ENCODE measurements at regions not wholly inside any gene's neighbourhood (a gene's known extent, or its start where the extent isn't known, plus 50 kb on each side); places are given as distances from the start of the nearest gene placed in this dataset.
"Not testable (repeated sequence)": the region's sequence is repeated elsewhere in the genome, so short reads cannot be mapped to it uniquely, and the experiment has no call there.

DNA sequence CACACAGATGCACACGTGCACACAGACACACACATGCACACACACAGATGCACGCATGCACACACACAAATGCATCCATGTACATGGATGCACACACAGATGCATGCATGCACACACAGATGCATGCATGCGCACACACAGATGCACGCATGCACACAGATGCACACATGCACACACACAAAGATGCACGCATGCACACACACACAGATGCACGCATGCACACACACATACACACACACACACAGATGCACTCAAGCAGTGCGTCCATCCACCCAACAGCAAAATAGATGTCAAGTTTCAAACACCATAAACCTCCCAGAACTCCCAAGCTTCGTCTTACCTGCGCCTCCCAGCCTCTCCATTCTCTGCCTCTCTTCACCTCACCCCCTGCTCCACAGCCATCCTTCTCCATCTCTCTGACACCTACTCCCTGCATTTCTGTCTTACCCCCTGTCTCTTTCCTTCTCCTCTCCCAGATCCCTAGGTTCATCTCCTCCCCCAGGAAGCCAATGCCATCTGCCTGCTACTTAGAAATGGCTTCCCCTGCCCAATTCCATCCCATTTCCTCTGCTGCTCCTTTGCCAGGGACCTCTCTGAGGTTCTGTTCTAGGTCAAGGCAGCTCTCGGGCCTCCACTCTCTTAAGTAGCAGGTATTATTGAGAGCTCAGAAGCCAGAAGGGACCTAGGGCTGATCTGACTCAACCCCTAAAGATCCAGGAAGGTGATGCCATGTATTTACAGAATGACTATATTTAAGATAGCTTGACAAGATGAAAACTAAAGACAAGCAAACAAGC lies 297.2 kb downstream of the MED10 start:
- no peaks in the 10 kb centered on the region for H3K9me3 ChIP-seq (ENCODE audit: control insufficient read depth in 2 of 2, insufficient read depth in 1 of 2, low read depth in 1 of 2, low read length in 1 of 2)
- FAIRE-seq (no peak), DNase-seq (no peak)
- no peak overlapping the region for H3K4me3 ChIP-seq (ENCODE audit: low read depth in 1 of 3, low read length in 3 of 3)
- H3K4me1 ChIP-seq (ENCODE audit: control insufficient read depth in 3 of 3, insufficient read depth in 2 of 3, low read depth in 1 of 3, low read length in 2 of 3): no peaks in the 10 kb centered on the region
- H3K27ac ChIP-seq (ENCODE audit: low read depth in 1 of 3, low read length in 2 of 3): no peak overlapping the region
- WGBS, 3 donors: 92 to 94% (median 93%) methylated on average over 10 of the region's 10 CpGs
- H3K36me3 ChIP-seq (ENCODE audit: control insufficient read depth in 3 of 3, insufficient read depth in 2 of 3, low read depth in 1 of 3, low read length in 3 of 3): no peaks in the 10 kb centered on the region
- H3K27me3 ChIP-seq (ENCODE audit: control insufficient read depth in 3 of 3, insufficient read depth in 3 of 3, low read length in 3 of 3): no peaks in the 10 kb centered on the region

- FAIRE-seq (no peak), DNase-seq (no peak)
- Histone ChIP-seq H3K27me3 (ENCODE audit: control insufficient read depth in 3 of 3, insufficient read depth in 3 of 3, low read length in 3 of 3) (no peaks in the 10 kb centered on the region), H3K9me3 (ENCODE audit: control insufficient read depth in 2 of 2, insufficient read depth in 1 of 2, low read depth in 1 of 2, low read length in 1 of 2) (no peaks in the 10 kb centered on the region), H3K4me1 (ENCODE audit: control insufficient read depth in 3 of 3, insufficient read depth in 2 of 3, low read depth in 1 of 3, low read length in 2 of 3) (no peaks in the 10 kb centered on the region), H3K36me3 (ENCODE audit: control insufficient read depth in 3 of 3, insufficient read depth in 2 of 3, low read depth in 1 of 3, low read length in 3 of 3) (no peaks in the 10 kb centered on the region), H3K4me3 (ENCODE audit: low read depth in 1 of 3, low read length in 3 of 3) (no peak overlapping the region), H3K27ac (ENCODE audit: low read depth in 1 of 3, low read length in 2 of 3) (no peak overlapping the region)
- WGBS, 3 donors: 84 to 88% (median 84%) methylated on average over 7 of the region's 7 CpGs
These were observed 297.9 kb downstream of the MED10 start for GRCh38 chr5:6080436-6080835.

- 78 to 80% (median 79%) methylated on average over 5 of the region's 5 CpGs for WGBS, 3 donors
- FAIRE-seq (no peak), DNase-seq (no peak)
- H3K27me3 ChIP-seq (ENCODE audit: control insufficient read depth in 3 of 3, insufficient read depth in 3 of 3, low read length in 3 of 3): no peaks in the 10 kb centered on the region
- H3K4me3 ChIP-seq (ENCODE audit: low read depth in 1 of 3, low read length in 3 of 3): no peak overlapping the region
- H3K9me3 ChIP-seq (ENCODE audit: control insufficient read depth in 2 of 2, insufficient read depth in 1 of 2, low read depth in 1 of 2, low read length in 1 of 2): no peaks in the 10 kb centered on the region
- H3K27ac ChIP-seq (ENCODE audit: low read depth in 1 of 3, low read length in 2 of 3): no peak overlapping the region
- H3K36me3 ChIP-seq (ENCODE audit: control insufficient read depth in 3 of 3, insufficient read depth in 2 of 3, low read depth in 1 of 3, low read length in 3 of 3): no peaks in the 10 kb centered on the region
- no peaks in the 10 kb centered on the region for H3K4me1 ChIP-seq (ENCODE audit: control insufficient read depth in 3 of 3, insufficient read depth in 2 of 3, low read depth in 1 of 3, low read length in 2 of 3)
These were observed 299.5 kb downstream of the MED10 start for GRCh38 chr5:6078881-6079280.

- no peak for FAIRE-seq
- no peaks in the 10 kb centered on the region for H3K9me3 ChIP-seq (ENCODE audit: control insufficient read depth in 2 of 2, insufficient read depth in 1 of 2, low read depth in 1 of 2, low read length in 1 of 2)
- DNase-seq: no peak
- WGBS, 3 donors: 68 to 76% (median 71%) methylated on average over 7 of the region's 7 CpGs
- H3K27ac ChIP-seq (ENCODE audit: low read depth in 1 of 3, low read length in 2 of 3): no peak overlapping the region
- no peaks in the 10 kb centered on the region for H3K27me3 ChIP-seq (ENCODE audit: control insufficient read depth in 3 of 3, insufficient read depth in 3 of 3, low read length in 3 of 3)
- H3K36me3 ChIP-seq (ENCODE audit: control insufficient read depth in 3 of 3, insufficient read depth in 2 of 3, low read depth in 1 of 3, low read length in 3 of 3): no peaks in the 10 kb centered on the region
- no peaks in the 10 kb centered on the region for H3K4me1 ChIP-seq (ENCODE audit: control insufficient read depth in 3 of 3, insufficient read depth in 2 of 3, low read depth in 1 of 3, low read length in 2 of 3)
- H3K4me3 ChIP-seq (ENCODE audit: low read depth in 1 of 3, low read length in 3 of 3): no peak overlapping the region
These were observed 301.8 kb downstream of the MED10 start for GRCh38 chr5:6076341-6077239.

GRCh38 chr5:6072488-6072887 lies 305.9 kb downstream of the MED10 start:
- FAIRE-seq; H3K27me3 ChIP-seq (ENCODE audit: control insufficient read depth in 3 of 3, insufficient read depth in 3 of 3, low read length in 3 of 3): not testable (repeated sequence)
- WGBS, 3 donors: 77 to 88% (median 80%) methylated on average over 4 of the region's 4 CpGs

GRCh38 chr5:6069496-6070185 lies 308.7 kb downstream of the MED10 start:
- FAIRE-seq: no peak

More at GRCh38 chr5:6072488-6072887, 305.9 kb downstream of the MED10 start:
- not testable (repeated sequence) for H3K4me3 ChIP-seq (ENCODE audit: low read depth in 1 of 3, low read length in 3 of 3); H3K36me3 ChIP-seq (ENCODE audit: control insufficient read depth in 3 of 3, insufficient read depth in 2 of 3, low read depth in 1 of 3, low read length in 3 of 3); H3K4me1 ChIP-seq (ENCODE audit: control insufficient read depth in 3 of 3, insufficient read depth in 2 of 3, low read depth in 1 of 3, low read length in 2 of 3); H3K27ac ChIP-seq (ENCODE audit: low read depth in 1 of 3, low read length in 2 of 3); H3K9me3 ChIP-seq (ENCODE audit: control insufficient read depth in 2 of 2, insufficient read depth in 1 of 2, low read depth in 1 of 2, low read length in 1 of 2); DNase-seq

GRCh38 chr5:6066016-6066415 lies 312.3 kb downstream of the MED10 start:
- 73 to 92% (median 76%) methylated on average over 1 of the region's 1 CpG for WGBS, 3 donors
- Histone ChIP-seq H3K36me3 (ENCODE audit: control insufficient read depth in 3 of 3, insufficient read depth in 2 of 3, low read depth in 1 of 3, low read length in 3 of 3) (no peaks in the 10 kb centered on the region), H3K4me3 (ENCODE audit: low read depth in 1 of 3, low read length in 3 of 3) (no peak overlapping the region), H3K9me3 (ENCODE audit: control insufficient read depth in 2 of 2, insufficient read depth in 1 of 2, low read depth in 1 of 2, low read length in 1 of 2) (no peaks in the 10 kb centered on the region), H3K27me3 (ENCODE audit: control insufficient read depth in 3 of 3, insufficient read depth in 3 of 3, low read length in 3 of 3) (no peaks in the 10 kb centered on the region), H3K4me1 (ENCODE audit: control insufficient read depth in 3 of 3, insufficient read depth in 2 of 3, low read depth in 1 of 3, low read length in 2 of 3) (no peaks in the 10 kb centered on the region), H3K27ac (ENCODE audit: low read depth in 1 of 3, low read length in 2 of 3) (no peak overlapping the region)
- DNase-seq (no peak), FAIRE-seq (no peak)

More at GRCh38 chr5:6069496-6070185, 308.7 kb downstream of the MED10 start:
- no peaks in the 10 kb centered on the region for H3K36me3 ChIP-seq (ENCODE audit: control insufficient read depth in 3 of 3, insufficient read depth in 2 of 3, low read depth in 1 of 3, low read length in 3 of 3)
- H3K27me3 ChIP-seq (ENCODE audit: control insufficient read depth in 3 of 3, insufficient read depth in 3 of 3, low read length in 3 of 3): no peaks in the 10 kb centered on the region
- no peak overlapping the region for H3K27ac ChIP-seq (ENCODE audit: low read depth in 1 of 3, low read length in 2 of 3)
- H3K4me3 ChIP-seq (ENCODE audit: low read depth in 1 of 3, low read length in 3 of 3): no peak overlapping the region
- no peaks in the 10 kb centered on the region for H3K4me1 ChIP-seq (ENCODE audit: control insufficient read depth in 3 of 3, insufficient read depth in 2 of 3, low read depth in 1 of 3, low read length in 2 of 3)
- no peak for DNase-seq
- WGBS, 3 donors: 45 to 53% (median 50%) methylated on average over 4 of the region's 4 CpGs
- no peaks in the 10 kb centered on the region for H3K9me3 ChIP-seq (ENCODE audit: control insufficient read depth in 2 of 2, insufficient read depth in 1 of 2, low read depth in 1 of 2, low read length in 1 of 2)

DNA sequence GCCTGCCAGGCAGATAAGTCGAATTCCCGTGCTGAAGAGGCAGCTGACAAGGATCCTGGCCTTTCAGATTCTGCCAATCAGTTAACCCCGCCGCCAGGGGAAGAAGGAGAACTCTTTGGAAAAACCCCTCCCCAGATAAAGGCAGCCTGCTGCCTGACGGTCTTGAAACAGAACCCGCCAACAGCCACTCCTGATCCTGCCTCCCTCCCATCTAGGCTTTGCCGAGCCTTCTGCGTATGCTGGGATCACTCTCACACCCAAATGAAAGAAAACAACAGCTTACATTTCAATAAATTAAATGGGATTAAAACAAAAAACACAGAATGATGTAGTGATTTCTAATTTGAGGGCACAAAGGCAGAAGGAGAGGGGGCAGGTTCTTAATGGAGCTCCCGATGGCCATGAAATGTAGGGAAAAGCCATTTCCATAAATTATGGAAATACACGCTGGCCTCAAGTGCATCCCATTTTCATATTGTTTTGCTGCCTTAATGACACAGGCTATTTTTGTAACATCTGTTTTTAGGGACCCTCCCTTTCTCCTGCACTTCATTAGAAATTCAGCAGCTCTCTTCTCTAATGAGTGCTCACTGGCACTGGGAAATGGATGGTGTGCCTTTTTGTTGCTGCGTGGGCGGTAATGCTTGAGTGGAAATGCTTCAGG lies 319.1 kb downstream of the MED10 start:
- DNase-seq: no peak

More for the DNA sequence above, 319.1 kb downstream of the MED10 start:
- no peak overlapping the region for H3K4me3 ChIP-seq (ENCODE audit: low read depth in 1 of 3, low read length in 3 of 3)
- no peaks in the 10 kb centered on the region for H3K27me3 ChIP-seq (ENCODE audit: control insufficient read depth in 3 of 3, insufficient read depth in 3 of 3, low read length in 3 of 3)
- H3K9me3 ChIP-seq (ENCODE audit: control insufficient read depth in 2 of 2, insufficient read depth in 1 of 2, low read depth in 1 of 2, low read length in 1 of 2): no peaks in the 10 kb centered on the region
- H3K27ac ChIP-seq (ENCODE audit: low read depth in 1 of 3, low read length in 2 of 3): no peak overlapping the region
- FAIRE-seq: no peak
- H3K4me1 ChIP-seq (ENCODE audit: control insufficient read depth in 3 of 3, insufficient read depth in 2 of 3, low read depth in 1 of 3, low read length in 2 of 3): no peaks in the 10 kb centered on the region
- 70 to 77% (median 75%) methylated on average over 12 of the region's 12 CpGs for WGBS, 3 donors
- H3K36me3 ChIP-seq (ENCODE audit: control insufficient read depth in 3 of 3, insufficient read depth in 2 of 3, low read depth in 1 of 3, low read length in 3 of 3): no peaks in the 10 kb centered on the region

All from small intestine (tissue), 7 donors.